ENCODE measurements at regions not wholly inside any gene's neighbourhood (a gene's known extent, or its start where the extent isn't known, plus 50 kb on each side); places are given as distances from the start of the nearest gene placed in this dataset.

- DNase-seq (ENCODE audit: low spot score), result no peak
Observed at GRCh38 chr11:79906164-79906563, 465.3 kb upstream of the TENM4 start.

- peak; percentile 86 for DNase-seq (ENCODE audit: low spot score)
Observed at GRCh38 chr11:79902493-79902892, 461.7 kb upstream of the TENM4 start.

GRCh38 chr11:79897896-79898295 lies 457.1 kb upstream of the TENM4 start:
- DNase-seq (ENCODE audit: low spot score), result no peak

GRCh38 chr11:79896258-79896657 lies 455.4 kb upstream of the TENM4 start:
- peak; percentile 57 for DNase-seq (ENCODE audit: low spot score)

- no peak for DNase-seq (ENCODE audit: low spot score)
Observed at GRCh38 chr11:79894111-79894510, 453.3 kb upstream of the TENM4 start.

- DNase-seq (ENCODE audit: low spot score), result no peak
Observed at GRCh38 chr11:79890272-79890671, 449.4 kb upstream of the TENM4 start.

GRCh38 chr11:79864882-79865281 lies 424.1 kb upstream of the TENM4 start:
- peak; percentile 23 for DNase-seq (ENCODE audit: low spot score)

- DNase-seq (ENCODE audit: low spot score), result peak; percentile 22
Observed at GRCh38 chr11:79860336-79860735, 419.5 kb upstream of the TENM4 start.

GRCh38 chr11:79857377-79858214 lies 416.8 kb upstream of the TENM4 start:
- no peak for DNase-seq (ENCODE audit: low spot score)

GRCh38 chr11:79852176-79852575 lies 411.3 kb upstream of the TENM4 start:
- DNase-seq (ENCODE audit: low spot score), result no peak

GRCh38 chr11:79845002-79845709 lies 404.3 kb upstream of the TENM4 start:
- no peak for DNase-seq (ENCODE audit: low spot score)

- DNase-seq (ENCODE audit: low spot score), result no peak
Observed at GRCh38 chr11:79834015-79834414, 393.2 kb upstream of the TENM4 start.

GRCh38 chr11:79830446-79830845 lies 389.6 kb upstream of the TENM4 start:
- DNase-seq (ENCODE audit: low spot score), result no peak

GRCh38 chr11:79829891-79830290 lies 389.1 kb upstream of the TENM4 start:
- no peak for DNase-seq (ENCODE audit: low spot score)

- no peak for DNase-seq (ENCODE audit: low spot score)
Observed at GRCh38 chr11:79822766-79823165, 381.9 kb upstream of the TENM4 start.

- DNase-seq (ENCODE audit: low spot score), result peak; percentile 10
Observed at GRCh38 chr11:79813551-79813950, 372.7 kb upstream of the TENM4 start.

- DNase-seq (ENCODE audit: low spot score), result no peak
Observed at GRCh38 chr11:79809487-79809886, 368.7 kb upstream of the TENM4 start.

- DNase-seq (ENCODE audit: low spot score), result no peak
Observed at GRCh38 chr11:79807506-79807905, 366.7 kb upstream of the TENM4 start.

GRCh38 chr11:79796704-79797103 lies 355.9 kb upstream of the TENM4 start:
- DNase-seq (ENCODE audit: low spot score), result no peak

- DNase-seq (ENCODE audit: low spot score), result peak; percentile 27
Observed at GRCh38 chr11:79794484-79795393, 353.9 kb upstream of the TENM4 start.

GRCh38 chr11:79794057-79794456 lies 353.2 kb upstream of the TENM4 start:
- DNase-seq (ENCODE audit: low spot score), result no peak

GRCh38 chr11:79786961-79787360 lies 346.1 kb upstream of the TENM4 start:
- no peak for DNase-seq (ENCODE audit: low spot score)

All from kidney tubule cell (primary cell).